IPS-11a (cell line): ENCODE measurements at regions not wholly inside any gene's neighbourhood (a gene's known extent, or its start where the extent isn't known, plus 50 kb on each side); places are given as distances from the start of the nearest gene placed in this dataset.
"Not testable (repeated sequence)": the region's sequence is repeated elsewhere in the genome, so short reads cannot be mapped to it uniquely, and the experiment has no call there.

Source experiments
- H3K4me3 ChIP-seq: one replicate; pipeline ENCODE4 v1.5.1; 2013; ENCODE audit warnings: low read depth, low read length, control low read depth

DNA sequence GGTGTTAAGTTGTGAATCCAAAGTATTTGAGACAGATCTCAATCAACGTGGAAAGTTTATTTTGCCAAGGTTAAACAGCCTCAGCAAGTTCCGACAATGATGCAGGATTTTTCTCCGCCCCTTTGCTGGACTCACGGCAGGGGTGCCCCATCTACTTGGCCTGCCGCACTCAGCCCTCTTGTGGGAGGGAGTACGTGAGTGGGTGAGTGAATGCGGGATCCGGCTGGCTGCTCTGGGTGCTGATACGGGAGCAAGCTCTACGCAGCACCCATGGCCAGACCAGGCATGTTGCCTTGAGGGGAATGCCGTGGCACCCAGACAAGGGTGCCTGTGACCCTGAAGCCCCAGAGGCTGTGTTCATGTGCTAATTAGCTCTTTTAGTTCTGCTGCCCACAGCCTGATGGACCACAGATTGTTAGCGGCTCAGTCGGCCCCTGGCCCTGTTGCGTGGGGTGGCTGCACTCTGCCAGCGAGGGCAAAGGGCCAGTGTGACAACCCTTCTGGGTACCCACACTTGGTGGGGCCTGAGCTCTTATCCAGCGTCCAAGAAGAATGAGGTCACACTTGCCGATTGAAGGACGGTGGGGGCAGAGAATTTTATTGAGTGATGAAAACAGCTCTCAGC lies 81.2 kb upstream of the FAM153A start:
- H3K4me3 ChIP-seq: not testable (repeated sequence)

DNA sequence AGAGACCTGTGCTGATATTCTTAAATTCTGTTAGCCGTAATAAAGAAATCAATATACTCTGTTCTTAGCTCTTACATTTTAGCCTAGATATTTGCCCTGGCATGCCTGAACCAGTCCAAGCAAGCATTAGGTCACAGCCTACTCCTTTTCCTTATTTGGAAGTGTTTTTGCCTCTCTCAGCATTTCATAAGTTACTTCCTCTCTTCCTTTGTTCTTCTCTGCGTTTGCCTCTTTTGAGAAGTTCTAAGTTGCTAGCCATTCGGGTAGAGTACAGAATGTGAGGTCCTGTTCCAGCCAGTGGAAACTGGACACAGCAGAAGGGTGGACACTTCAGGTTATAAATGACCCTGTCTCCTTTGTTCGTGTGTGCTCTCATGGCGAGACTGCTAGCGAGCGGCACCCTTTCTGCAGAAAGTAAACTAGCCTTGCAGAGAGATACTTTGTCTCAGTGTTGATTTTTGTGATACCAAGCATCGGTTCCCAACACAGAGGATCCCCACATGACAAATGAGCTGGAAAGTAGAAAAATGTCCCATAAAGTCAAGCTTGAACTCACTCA lies 75.0 kb upstream of the FAM153A start:
- not testable (repeated sequence) for H3K4me3 ChIP-seq

DNA sequence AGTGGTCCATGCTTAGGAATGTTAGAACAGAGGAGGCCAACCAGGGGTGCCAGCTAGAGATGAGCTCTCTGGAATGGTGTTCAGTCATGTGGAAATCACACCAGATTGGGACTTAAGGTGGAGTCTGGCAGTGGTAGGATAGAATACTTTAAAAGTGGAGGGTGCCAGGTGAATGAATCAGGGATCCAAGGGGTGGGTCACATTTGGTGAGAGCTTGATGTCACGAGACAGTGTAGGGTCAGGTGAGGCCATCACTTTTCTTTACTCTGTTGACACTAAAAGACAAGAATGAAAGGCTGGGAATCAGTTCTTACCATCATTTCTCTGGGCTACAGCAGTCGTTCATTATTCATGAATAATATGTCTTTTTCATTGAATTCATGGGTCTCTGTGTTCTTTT lies 73.8 kb upstream of the FAM153A start:
- H3K4me3 ChIP-seq: not testable (repeated sequence)

DNA sequence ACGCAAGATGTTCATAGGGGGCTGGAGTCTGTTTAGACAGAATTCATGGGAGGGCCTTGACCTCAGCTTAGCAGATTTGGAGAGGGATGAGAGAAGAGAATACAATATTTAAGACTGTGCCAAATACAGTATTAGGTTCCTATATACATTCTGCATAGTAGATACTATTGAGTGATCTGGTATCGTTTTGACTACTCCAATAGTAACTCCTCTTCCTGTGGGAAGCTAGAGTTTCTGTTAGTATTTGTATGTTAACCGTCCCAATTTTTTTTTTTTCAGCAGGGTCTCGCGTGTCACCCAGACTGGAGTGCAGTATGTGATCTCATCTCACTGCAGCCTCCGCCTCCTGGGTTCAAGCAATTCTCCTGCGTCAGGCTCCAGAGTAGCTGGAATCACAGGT lies 65.2 kb upstream of the FAM153A start:
- not testable (repeated sequence) for H3K4me3 ChIP-seq

DNA sequence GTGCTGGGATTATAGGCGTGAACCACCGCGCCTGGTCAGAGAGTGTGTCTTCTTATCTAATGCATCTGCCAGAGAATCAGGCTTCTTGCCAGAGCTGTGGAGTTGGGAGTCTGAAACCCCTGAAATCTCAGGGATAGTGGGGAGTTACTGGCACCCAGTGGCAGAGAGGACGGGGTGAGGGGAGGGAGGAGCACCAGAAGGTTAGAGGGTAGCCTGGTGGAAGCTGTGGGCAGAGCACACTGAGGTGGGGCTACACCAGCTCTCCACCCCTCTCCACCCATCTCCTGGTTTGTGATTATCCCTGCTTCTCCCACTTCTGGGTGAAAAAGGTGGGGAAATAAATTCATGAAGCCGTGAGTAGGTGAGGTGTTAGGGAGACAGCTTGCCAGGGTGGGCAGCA lies 63.9 kb upstream of the FAM153A start:
- H3K4me3 ChIP-seq: not testable (repeated sequence)

DNA sequence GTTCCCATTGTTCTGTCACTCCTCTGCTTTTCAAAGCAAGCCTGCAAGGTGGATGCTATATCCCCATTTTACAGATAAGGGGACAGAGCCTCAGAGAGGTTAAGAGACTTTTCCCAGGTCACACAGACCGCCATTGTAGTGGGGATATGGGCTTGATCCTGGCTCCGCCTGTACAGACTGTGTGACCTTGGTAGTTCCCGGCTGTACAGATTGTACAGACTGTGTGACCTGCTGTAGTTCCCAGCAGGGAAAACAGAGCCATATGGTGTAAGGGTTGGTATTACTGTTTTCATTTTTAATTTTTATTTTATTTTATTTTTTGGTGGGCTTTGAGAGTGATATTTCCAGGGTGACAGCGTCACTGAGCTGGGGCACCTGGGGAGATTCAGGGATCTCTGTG lies 63.2 kb upstream of the FAM153A start:
- H3K4me3 ChIP-seq: not testable (repeated sequence)

DNA sequence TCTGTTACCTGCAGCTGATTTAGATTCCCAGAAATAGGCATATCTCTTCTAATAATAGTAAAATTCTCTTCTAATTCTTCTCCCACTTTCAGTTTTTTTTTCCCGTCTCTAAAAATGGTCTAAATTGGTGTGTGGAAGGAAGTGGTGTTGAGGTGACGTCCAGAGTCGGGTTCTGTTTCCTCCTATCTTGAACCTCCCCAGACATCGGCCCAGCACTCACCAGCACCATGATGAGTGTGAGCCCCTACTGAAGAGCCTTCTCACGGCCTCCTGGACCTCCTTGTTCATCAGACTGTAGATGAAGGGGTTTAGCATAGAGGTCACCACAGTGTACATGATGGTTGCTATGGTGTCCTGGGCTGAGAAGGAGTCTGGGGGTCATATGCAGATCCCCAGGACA lies 53.5 kb upstream of the FAM153A start:
- not testable (repeated sequence) for H3K4me3 ChIP-seq
